ENCODE measurements at regions not wholly inside any gene's neighbourhood (a gene's known extent, or its start where the extent isn't known, plus 50 kb on each side); places are given as distances from the start of the nearest gene placed in this dataset.

- Mint-ChIP-seq H3K27me3 (ENCODE audit: insufficient read depth) (no peaks in the 10 kb centered on the region), H3K36me3 (ENCODE audit: low read depth) (no peaks in the 10 kb centered on the region), H3K27ac (no peak overlapping the region), H3K4me1 (ENCODE audit: low read depth) (no peaks in the 10 kb centered on the region), H3K9me3 (no peaks in the 10 kb centered on the region), H3K4me3 (no peak overlapping the region)
- intact Hi-C loops (cut with micrococcal nuclease): no loop called here
- DNase-seq (ENCODE audit: low spot score): no peak
Measured at GRCh38 chr6:8655670-8656454, 220.5 kb upstream of the SLC35B3 start.

GRCh38 chr6:8652710-8653109 lies 217.4 kb upstream of the SLC35B3 start:
- intact Hi-C loops (cut with micrococcal nuclease): no loop called here

GRCh38 chr6:8651998-8652397 lies 216.7 kb upstream of the SLC35B3 start:
- no peaks in the 10 kb centered on the region for H3K36me3 Mint-ChIP-seq (ENCODE audit: low read depth)
- H3K4me3 Mint-ChIP-seq: no peak overlapping the region
- no peaks in the 10 kb centered on the region for H3K4me1 Mint-ChIP-seq (ENCODE audit: low read depth)
- DNase-seq (ENCODE audit: low spot score): no peak
- H3K9me3 Mint-ChIP-seq: peaks cover 8% of the 10 kb centered on the region
- intact Hi-C loops (cut with micrococcal nuclease): no loop called here
- no peaks in the 10 kb centered on the region for H3K27me3 Mint-ChIP-seq (ENCODE audit: insufficient read depth)
- H3K27ac Mint-ChIP-seq: no peak overlapping the region

More at GRCh38 chr6:8652710-8653109, 217.4 kb upstream of the SLC35B3 start:
- Mint-ChIP-seq H3K36me3 (ENCODE audit: low read depth) (no peaks in the 10 kb centered on the region), H3K27me3 (ENCODE audit: insufficient read depth) (no peaks in the 10 kb centered on the region), H3K9me3 (peaks cover 7% of the 10 kb centered on the region), H3K4me3 (no peak overlapping the region), H3K4me1 (ENCODE audit: low read depth) (no peaks in the 10 kb centered on the region), H3K27ac (no peak overlapping the region)
- DNase-seq (ENCODE audit: low spot score): no peak

- H3K27ac Mint-ChIP-seq: no peak overlapping the region
- peaks cover 22% of the 10 kb centered on the region for H3K9me3 Mint-ChIP-seq
- H3K4me1 Mint-ChIP-seq (ENCODE audit: low read depth): no peaks in the 10 kb centered on the region
- H3K27me3 Mint-ChIP-seq (ENCODE audit: insufficient read depth): no peaks in the 10 kb centered on the region
- no peaks in the 10 kb centered on the region for H3K36me3 Mint-ChIP-seq (ENCODE audit: low read depth)
- intact Hi-C loops (cut with micrococcal nuclease): no loop called here
- no peak overlapping the region for H3K4me3 Mint-ChIP-seq
- DNase-seq (ENCODE audit: low spot score): no peak
Measured at GRCh38 chr6:8645212-8645611, 209.9 kb upstream of the SLC35B3 start.

DNA sequence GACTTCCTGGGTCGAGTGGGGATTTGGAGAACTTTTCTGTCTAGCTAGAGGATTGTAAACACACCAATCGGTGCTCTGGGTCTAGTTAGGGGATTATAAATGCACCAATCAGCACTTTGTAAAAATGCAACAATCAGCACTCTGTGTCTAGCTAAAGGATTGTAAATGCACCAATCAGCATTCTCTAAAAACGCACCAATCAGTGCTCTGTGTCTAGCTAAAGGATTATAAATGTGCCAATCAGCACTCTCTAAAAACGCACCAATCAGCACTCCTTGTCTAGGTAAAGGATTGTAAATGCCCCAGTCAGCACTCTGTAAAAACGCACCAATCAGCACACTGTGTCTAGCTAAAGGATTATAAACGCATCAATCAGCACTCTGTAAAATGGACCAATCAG lies 209.0 kb upstream of the SLC35B3 start:
- no peak overlapping the region for H3K27ac Mint-ChIP-seq
- peaks cover 25% of the 10 kb centered on the region for H3K9me3 Mint-ChIP-seq
- H3K4me3 Mint-ChIP-seq: no peak overlapping the region
- no peaks in the 10 kb centered on the region for H3K36me3 Mint-ChIP-seq (ENCODE audit: low read depth)
- DNase-seq (ENCODE audit: low spot score): no peak
- no peaks in the 10 kb centered on the region for H3K4me1 Mint-ChIP-seq (ENCODE audit: low read depth)
- intact Hi-C loops (cut with micrococcal nuclease): no loop called here
- H3K27me3 Mint-ChIP-seq (ENCODE audit: insufficient read depth): no peaks in the 10 kb centered on the region

- Mint-ChIP-seq H3K27me3 (ENCODE audit: insufficient read depth) (no peaks in the 10 kb centered on the region), H3K4me3 (no peak overlapping the region), H3K27ac (no peak overlapping the region), H3K9me3 (peaks cover 20% of the 10 kb centered on the region), H3K36me3 (ENCODE audit: low read depth) (no peaks in the 10 kb centered on the region), H3K4me1 (ENCODE audit: low read depth) (no peaks in the 10 kb centered on the region)
- no peak for DNase-seq (ENCODE audit: low spot score)
- intact Hi-C loops (cut with micrococcal nuclease): no loop called here
Measured at GRCh38 chr6:8642854-8643253, 207.5 kb upstream of the SLC35B3 start.

GRCh38 chr6:8642131-8642530 lies 206.8 kb upstream of the SLC35B3 start:
- Mint-ChIP-seq H3K27ac (no peak overlapping the region), H3K4me1 (ENCODE audit: low read depth) (no peaks in the 10 kb centered on the region), H3K4me3 (no peak overlapping the region), H3K27me3 (ENCODE audit: insufficient read depth) (no peaks in the 10 kb centered on the region), H3K36me3 (ENCODE audit: low read depth) (no peaks in the 10 kb centered on the region), H3K9me3 (peaks cover 17% of the 10 kb centered on the region)
- no peak for DNase-seq (ENCODE audit: low spot score)
- intact Hi-C loops (cut with micrococcal nuclease): no loop called here

DNA sequence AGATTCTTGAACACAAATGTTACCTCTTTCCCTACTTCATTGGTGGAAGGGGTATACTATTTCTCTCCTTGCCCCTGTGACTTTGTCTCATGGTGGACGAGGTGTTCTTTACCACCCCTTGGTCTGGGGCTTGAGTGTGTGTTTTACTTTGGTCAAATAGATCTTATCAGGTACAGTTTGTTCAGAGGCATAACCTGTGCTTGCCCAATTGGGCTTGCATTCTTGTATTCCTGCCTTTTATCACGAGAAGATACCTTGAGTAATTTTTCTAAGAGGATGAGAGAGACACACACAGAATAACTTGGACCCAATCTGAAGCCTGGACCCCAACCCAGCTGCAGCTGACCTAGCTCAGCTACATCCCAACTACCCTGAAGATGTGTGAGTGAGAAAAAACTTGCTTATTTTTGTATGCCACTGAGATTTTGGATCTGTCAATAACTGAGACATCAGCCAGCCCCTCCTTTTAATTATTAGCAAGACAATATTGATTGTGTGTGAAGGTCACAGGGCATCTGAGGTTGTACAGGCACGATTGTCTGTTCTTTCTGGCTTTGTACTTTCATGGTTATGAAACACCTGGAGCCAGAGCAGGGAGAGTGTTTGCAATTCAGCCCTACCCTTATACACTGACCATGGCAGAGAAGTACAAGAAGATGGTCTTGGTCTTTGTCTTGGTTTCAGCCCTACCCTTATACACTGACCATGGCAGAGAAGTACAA lies 204.7 kb upstream of the SLC35B3 start:
- Mint-ChIP-seq H3K4me3 (no peak overlapping the region), H3K27me3 (ENCODE audit: insufficient read depth) (no peaks in the 10 kb centered on the region), H3K36me3 (ENCODE audit: low read depth) (no peaks in the 10 kb centered on the region), H3K9me3 (peaks cover 20% of the 10 kb centered on the region), H3K27ac (no peak overlapping the region), H3K4me1 (ENCODE audit: low read depth) (no peaks in the 10 kb centered on the region)
- intact Hi-C loops (cut with micrococcal nuclease): no loop called here
- DNase-seq (ENCODE audit: low spot score): no peak

DNA sequence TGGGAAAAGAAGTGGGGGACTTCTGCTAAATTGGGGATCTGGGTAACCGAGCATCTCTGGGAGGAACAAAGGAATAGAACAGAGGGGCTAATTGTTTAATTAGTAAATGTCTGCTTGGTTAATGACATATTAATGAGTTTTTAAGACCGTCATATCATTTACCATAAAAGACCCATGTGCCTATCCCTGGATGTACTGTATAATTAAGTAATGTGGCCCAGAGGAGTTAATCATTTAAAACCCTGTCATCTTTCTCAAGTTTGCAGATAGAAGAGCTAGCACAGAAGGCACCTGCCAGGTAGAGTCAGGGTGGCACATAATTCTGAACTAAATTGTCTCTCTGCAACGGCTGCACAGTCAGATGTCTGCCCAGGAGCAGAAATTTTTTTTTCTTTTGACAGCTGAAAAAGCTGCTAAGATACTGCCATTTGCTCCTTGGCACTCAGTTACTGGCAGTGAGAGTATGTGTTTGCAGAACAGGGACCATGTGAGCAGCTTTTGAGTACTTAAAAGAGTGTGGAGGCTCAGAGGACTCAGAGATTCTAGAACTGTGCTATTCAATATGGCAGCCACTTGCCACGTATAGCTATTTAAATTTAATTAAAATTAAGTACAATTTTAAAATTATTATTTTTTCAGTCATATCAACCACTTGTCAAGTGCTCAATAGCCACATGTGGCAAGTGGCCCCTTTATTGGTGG lies 202.7 kb upstream of the SLC35B3 start:
- intact Hi-C loops (cut with micrococcal nuclease): no loop called here
- H3K4me1 Mint-ChIP-seq (ENCODE audit: low read depth): no peaks in the 10 kb centered on the region
- H3K27me3 Mint-ChIP-seq (ENCODE audit: insufficient read depth): peaks cover 4% of the 10 kb centered on the region

GRCh38 chr6:8633762-8634161 lies 198.4 kb upstream of the SLC35B3 start:
- no peak overlapping the region for H3K4me3 Mint-ChIP-seq

More for the DNA sequence above, 202.7 kb upstream of the SLC35B3 start:
- Mint-ChIP-seq H3K27ac (no peak overlapping the region), H3K4me3 (no peak overlapping the region), H3K36me3 (ENCODE audit: low read depth) (no peaks in the 10 kb centered on the region), H3K9me3 (peaks cover 9% of the 10 kb centered on the region)
- DNase-seq (ENCODE audit: low spot score): no peak

GRCh38 chr6:8628736-8629135 lies 193.4 kb upstream of the SLC35B3 start:
- peaks cover 4% of the 10 kb centered on the region for H3K27me3 Mint-ChIP-seq (ENCODE audit: insufficient read depth)
- intact Hi-C loops (cut with micrococcal nuclease): no loop called here
- no peak for DNase-seq (ENCODE audit: low spot score)
- no peaks in the 10 kb centered on the region for H3K4me1 Mint-ChIP-seq (ENCODE audit: low read depth)
- H3K27ac Mint-ChIP-seq: no peak overlapping the region
- H3K36me3 Mint-ChIP-seq (ENCODE audit: low read depth): no peaks in the 10 kb centered on the region
- H3K4me3 Mint-ChIP-seq: no peak overlapping the region
- no peaks in the 10 kb centered on the region for H3K9me3 Mint-ChIP-seq

More at GRCh38 chr6:8633762-8634161, 198.4 kb upstream of the SLC35B3 start:
- intact Hi-C loops (cut with micrococcal nuclease): no loop called here
- H3K4me1 Mint-ChIP-seq (ENCODE audit: low read depth): no peaks in the 10 kb centered on the region
- H3K36me3 Mint-ChIP-seq (ENCODE audit: low read depth): no peaks in the 10 kb centered on the region
- no peak overlapping the region for H3K27ac Mint-ChIP-seq
- H3K9me3 Mint-ChIP-seq: peaks cover 5% of the 10 kb centered on the region
- no peak for DNase-seq (ENCODE audit: low spot score)
- H3K27me3 Mint-ChIP-seq (ENCODE audit: insufficient read depth): peaks cover 4% of the 10 kb centered on the region

DNA sequence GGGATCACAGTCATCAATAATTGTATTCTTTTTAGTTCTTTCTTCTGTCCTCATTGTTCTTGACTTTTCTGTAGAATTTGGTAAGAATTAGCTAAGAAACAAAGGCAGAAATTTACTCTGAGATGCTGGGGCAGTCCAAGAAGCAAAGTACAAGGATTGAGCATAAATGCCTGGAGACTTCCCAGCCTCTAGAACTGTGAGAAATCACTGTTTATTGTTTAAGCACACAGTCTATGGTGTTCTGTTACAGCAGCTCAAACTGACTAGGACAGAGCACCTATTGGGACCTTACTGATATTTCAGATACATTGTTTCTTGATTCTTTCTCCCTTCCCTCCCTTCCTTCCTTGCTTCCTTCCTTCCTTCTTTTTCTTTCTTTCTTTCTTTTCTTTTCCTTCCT lies 192.7 kb upstream of the SLC35B3 start:
- DNase-seq (ENCODE audit: low spot score): no peak
- H3K36me3 Mint-ChIP-seq (ENCODE audit: low read depth): no peaks in the 10 kb centered on the region
- no peaks in the 10 kb centered on the region for H3K9me3 Mint-ChIP-seq
- no peaks in the 10 kb centered on the region for H3K27me3 Mint-ChIP-seq (ENCODE audit: insufficient read depth)
- H3K4me3 Mint-ChIP-seq: no peak overlapping the region
- H3K4me1 Mint-ChIP-seq (ENCODE audit: low read depth): no peaks in the 10 kb centered on the region
- intact Hi-C loops (cut with micrococcal nuclease): no loop called here
- H3K27ac Mint-ChIP-seq: no peak overlapping the region
